ENCODE measurements at regions not wholly inside any gene's neighbourhood (a gene's known extent, or its start where the extent isn't known, plus 50 kb on each side); places are given as distances from the start of the nearest gene placed in this dataset.
"Not testable (repeated sequence)": the region's sequence is repeated elsewhere in the genome, so short reads cannot be mapped to it uniquely, and the experiment has no call there.

- DNase-seq; H3K27me3 Mint-ChIP-seq; POLR2A ChIA-PET; H3K27ac Mint-ChIP-seq; H3K4me1 Mint-ChIP-seq; H3K4me3 Mint-ChIP-seq; intact Hi-C loops (cut with micrococcal nuclease); H3K36me3 Mint-ChIP-seq (ENCODE audit: low read depth); CTCF ChIA-PET; H3K9me3 Mint-ChIP-seq: not testable (repeated sequence)
- ATAC-seq (ENCODE audit: low read depth), result peak; percentile 18
Measured at GRCh38 chr15:30195355-30196008, 60.6 kb downstream of the GOLGA8T start.

GRCh38 chr15:30196009-30196375 lies 61.1 kb downstream of the GOLGA8T start:
- H3K27me3 Mint-ChIP-seq; H3K4me1 Mint-ChIP-seq; intact Hi-C loops (cut with micrococcal nuclease); H3K27ac Mint-ChIP-seq; POLR2A ChIA-PET; CTCF ChIA-PET; H3K4me3 Mint-ChIP-seq; H3K36me3 Mint-ChIP-seq (ENCODE audit: low read depth); H3K9me3 Mint-ChIP-seq: not testable (repeated sequence)
- ATAC-seq (ENCODE audit: low read depth), result peak; percentile 65
- peak; percentile 25 for DNase-seq

- DNase-seq; H3K4me3 Mint-ChIP-seq; H3K36me3 Mint-ChIP-seq (ENCODE audit: low read depth); intact Hi-C loops (cut with micrococcal nuclease); ATAC-seq (ENCODE audit: low read depth); H3K4me1 Mint-ChIP-seq; H3K27me3 Mint-ChIP-seq; POLR2A ChIA-PET; H3K27ac Mint-ChIP-seq; CTCF ChIA-PET; H3K9me3 Mint-ChIP-seq: not testable (repeated sequence)
Measured at GRCh38 chr15:30196769-30197168, 61.9 kb downstream of the GOLGA8T start.

- H3K4me3 Mint-ChIP-seq; ATAC-seq (ENCODE audit: low read depth); H3K27me3 Mint-ChIP-seq; POLR2A ChIA-PET; H3K27ac Mint-ChIP-seq; CTCF ChIA-PET; H3K4me1 Mint-ChIP-seq; intact Hi-C loops (cut with micrococcal nuclease); H3K9me3 Mint-ChIP-seq; DNase-seq; H3K36me3 Mint-ChIP-seq (ENCODE audit: low read depth): not testable (repeated sequence)
Measured at GRCh38 chr15:30201517-30201916, 66.7 kb downstream of the GOLGA8T start.

DNA sequence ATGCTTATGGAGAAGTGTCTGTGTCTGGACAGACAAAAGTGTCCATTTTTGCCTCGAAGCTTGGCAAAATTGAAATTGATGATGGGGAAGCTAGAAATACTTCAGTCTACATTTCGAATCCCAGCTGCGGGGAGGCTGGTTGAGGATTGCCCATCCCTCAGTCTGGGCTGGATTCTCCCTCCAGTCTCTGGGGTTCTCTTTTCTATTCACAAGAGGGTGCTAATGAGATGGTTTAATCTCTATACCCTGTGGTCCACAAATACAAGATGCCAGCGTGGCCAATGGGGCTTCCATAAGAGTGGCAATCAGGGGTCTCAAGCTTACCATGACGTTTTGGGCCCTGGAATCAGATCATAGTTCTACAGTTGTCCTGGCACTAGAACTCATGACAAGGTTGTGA lies 78.9 kb downstream of the GOLGA8T start:
- ATAC-seq (ENCODE audit: low read depth); DNase-seq; H3K4me3 Mint-ChIP-seq; H3K9me3 Mint-ChIP-seq; CTCF ChIA-PET; H3K4me1 Mint-ChIP-seq; H3K36me3 Mint-ChIP-seq (ENCODE audit: low read depth); POLR2A ChIA-PET; intact Hi-C loops (cut with micrococcal nuclease); H3K27ac Mint-ChIP-seq; H3K27me3 Mint-ChIP-seq: not testable (repeated sequence)

GRCh38 chr15:30221803-30222202 lies 87.0 kb downstream of the GOLGA8T start:
- H3K4me3 Mint-ChIP-seq; H3K4me1 Mint-ChIP-seq; H3K27me3 Mint-ChIP-seq; H3K27ac Mint-ChIP-seq; intact Hi-C loops (cut with micrococcal nuclease); DNase-seq; CTCF ChIA-PET; POLR2A ChIA-PET; ATAC-seq (ENCODE audit: low read depth); H3K36me3 Mint-ChIP-seq (ENCODE audit: low read depth); H3K9me3 Mint-ChIP-seq: not testable (repeated sequence)

DNA sequence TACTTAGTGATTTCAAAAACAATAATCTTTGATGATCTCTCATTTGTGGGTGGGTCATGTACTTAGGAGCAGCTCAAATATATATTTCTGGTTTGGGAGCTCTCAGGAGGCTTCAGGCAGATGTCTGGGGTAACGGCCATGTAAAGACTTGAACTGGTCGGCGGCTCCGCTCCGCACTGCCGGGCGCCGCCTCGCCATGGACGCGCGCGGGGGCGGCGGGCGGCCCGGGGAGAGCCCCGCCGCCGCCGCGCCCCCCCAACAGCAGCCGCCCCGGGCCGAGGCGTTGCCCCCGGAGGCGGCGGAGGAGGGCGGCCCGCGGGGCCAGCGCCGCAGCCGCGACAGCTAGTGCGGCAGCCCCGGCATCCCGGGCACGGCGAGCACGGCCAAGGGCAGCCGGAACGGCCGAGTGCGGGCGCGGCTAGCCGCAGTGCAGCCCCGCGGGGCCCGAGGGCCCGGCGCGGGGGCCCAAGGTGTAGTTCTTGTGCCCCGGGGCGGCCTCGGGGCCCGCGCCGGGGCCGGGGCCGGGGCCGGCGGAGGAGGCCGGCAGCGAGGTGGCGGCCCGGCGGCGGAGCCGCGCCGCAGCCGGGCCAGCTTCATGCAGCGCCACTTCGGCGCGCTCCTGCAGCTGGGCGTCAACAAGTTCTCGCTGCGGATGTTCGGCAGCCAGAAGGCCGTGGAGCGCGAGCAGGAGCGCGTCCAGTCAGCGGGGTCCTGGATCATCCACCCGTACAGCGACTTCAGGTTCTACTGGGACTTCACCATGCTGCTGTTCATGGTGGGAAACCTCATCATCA lies 88.1 kb downstream of the GOLGA8T start:
- POLR2A ChIA-PET; H3K27ac Mint-ChIP-seq; CTCF ChIA-PET; intact Hi-C loops (cut with micrococcal nuclease); H3K9me3 Mint-ChIP-seq; H3K36me3 Mint-ChIP-seq (ENCODE audit: low read depth); H3K4me3 Mint-ChIP-seq; DNase-seq; H3K4me1 Mint-ChIP-seq; H3K27me3 Mint-ChIP-seq; ATAC-seq (ENCODE audit: low read depth): not testable (repeated sequence)

DNA sequence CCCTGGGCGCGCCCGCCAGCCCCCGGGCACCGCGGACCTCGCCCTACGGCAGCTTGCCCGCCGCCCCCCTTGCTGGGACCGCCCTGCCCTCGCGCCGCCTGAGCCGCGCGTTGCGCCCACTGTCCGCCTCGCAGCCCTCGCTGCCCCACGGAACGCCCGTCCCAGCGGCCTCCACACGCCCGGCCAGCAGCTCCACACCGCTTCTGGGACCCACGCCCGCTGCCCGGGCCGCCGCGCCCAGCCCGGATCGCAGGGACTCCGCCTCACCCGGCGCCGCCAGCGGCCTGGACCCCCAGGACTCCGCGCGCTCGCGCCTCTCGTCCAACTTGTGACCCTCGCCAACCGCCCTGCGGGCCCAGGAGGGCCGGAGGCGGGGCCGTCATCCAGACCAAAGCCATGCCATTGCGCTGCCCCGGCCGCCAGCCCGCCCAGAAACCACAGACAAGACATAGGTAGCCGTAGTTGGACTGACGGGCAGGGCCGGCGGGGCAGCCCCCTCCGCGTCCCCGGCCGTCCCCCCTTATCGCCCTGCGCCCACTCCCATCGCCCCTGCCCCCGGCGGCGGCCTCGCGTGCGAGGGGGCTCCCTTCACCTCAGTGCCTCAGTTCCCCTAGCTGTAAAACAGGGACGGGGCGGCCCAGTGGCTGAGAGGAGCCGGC lies 90.5 kb downstream of the GOLGA8T start:
- H3K9me3 Mint-ChIP-seq; H3K27me3 Mint-ChIP-seq; H3K27ac Mint-ChIP-seq; ATAC-seq (ENCODE audit: low read depth); H3K36me3 Mint-ChIP-seq (ENCODE audit: low read depth); POLR2A ChIA-PET; H3K4me3 Mint-ChIP-seq; H3K4me1 Mint-ChIP-seq; CTCF ChIA-PET; intact Hi-C loops (cut with micrococcal nuclease); DNase-seq: not testable (repeated sequence)

GRCh38 chr15:30261432-30262141 lies 126.7 kb downstream of the GOLGA8T start:
- H3K27ac Mint-ChIP-seq; H3K27me3 Mint-ChIP-seq; intact Hi-C loops (cut with micrococcal nuclease); H3K4me1 Mint-ChIP-seq; H3K9me3 Mint-ChIP-seq; POLR2A ChIA-PET; ATAC-seq (ENCODE audit: low read depth); H3K4me3 Mint-ChIP-seq; DNase-seq; H3K36me3 Mint-ChIP-seq (ENCODE audit: low read depth); CTCF ChIA-PET: not testable (repeated sequence)

DNA sequence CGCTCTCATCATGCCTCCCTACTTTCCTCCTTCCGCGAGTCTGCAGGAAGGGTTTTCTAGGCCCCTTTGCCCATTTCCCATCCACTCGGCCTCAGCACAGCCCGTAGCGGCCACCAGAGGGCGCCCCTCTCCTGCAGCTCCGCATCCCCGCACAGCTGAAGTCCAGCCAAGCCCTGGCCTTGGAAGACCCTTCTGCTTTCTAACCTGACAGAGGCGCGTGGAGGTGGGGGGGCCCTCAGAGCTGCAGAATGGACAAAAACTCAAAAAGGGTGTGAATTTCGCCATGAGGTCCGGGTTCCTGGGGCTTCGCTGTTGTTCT lies 127.2 kb downstream of the GOLGA8T start:
- H3K4me1 Mint-ChIP-seq; H3K36me3 Mint-ChIP-seq (ENCODE audit: low read depth); intact Hi-C loops (cut with micrococcal nuclease); POLR2A ChIA-PET; H3K27me3 Mint-ChIP-seq; H3K4me3 Mint-ChIP-seq; CTCF ChIA-PET; H3K27ac Mint-ChIP-seq; DNase-seq; H3K9me3 Mint-ChIP-seq: not testable (repeated sequence)
- peak; percentile 54 for ATAC-seq (ENCODE audit: low read depth)

- H3K36me3 Mint-ChIP-seq (ENCODE audit: low read depth); H3K27ac Mint-ChIP-seq; H3K4me1 Mint-ChIP-seq; intact Hi-C loops (cut with micrococcal nuclease); POLR2A ChIA-PET; H3K4me3 Mint-ChIP-seq; H3K27me3 Mint-ChIP-seq; H3K9me3 Mint-ChIP-seq; ATAC-seq (ENCODE audit: low read depth); DNase-seq; CTCF ChIA-PET: not testable (repeated sequence)
Measured at GRCh38 chr15:30264000-30264399, 129.1 kb downstream of the GOLGA8T start.
